Adrenal gland (tissue), 9 donors: ENCODE measurements at regions not wholly inside any gene's neighbourhood (a gene's known extent, or its start where the extent isn't known, plus 50 kb on each side); places are given as distances from the start of the nearest gene placed in this dataset.

ENCODE experiments used
- DNase-seq, 7 donors: peaks; one replicate each; pipeline ENCODE4 v3.0.0-alpha.2; 2019 to 2020
- H3K27ac ChIP-seq, 5 donors: fragments of 200-600 bp; sonication (generic) in 4 of 5; 1 replicate in 3 of 5; 2 replicates in 2 of 5; pipeline versions ENCODE4 v1.5.1 to v1.8.0; 2016 to 2020; ENCODE audit warnings: mild to moderate bottlenecking in 1 of 5
- H3K27me3 ChIP-seq: fragments of 200-600 bp; 2 replicates; pipeline ENCODE4 v1.8.0; 2021
- H3K36me3 ChIP-seq, 2 donors: fragments of 200-600 bp; replicated peaks in 1 of 2; 1 replicate in 1 of 2; 2 replicates in 1 of 2; pipeline versions ENCODE4 v1.5.1 to v1.8.0; 2018 to 2022
- H3K4me1 ChIP-seq, 2 donors: fragments of 200-600 bp; replicated peaks in 1 of 2; 1 replicate in 1 of 2; 2 replicates in 1 of 2; pipeline versions ENCODE4 v1.5.1 to v1.8.0; 2018 to 2021
- H3K4me3 ChIP-seq, 4 donors: fragments of 200-600 bp; sonication (generic) in 3 of 4; one replicate each; pipeline ENCODE4 v1.5.1; 2016 to 2018
- H3K9me3 ChIP-seq, 3 donors: fragments of 200-600 bp; sonication (generic) in 1 of 3; replicated peaks in 1 of 3; 1 replicate in 2 of 3; 2 replicates in 1 of 3; pipeline versions ENCODE4 v1.5.1 to v1.8.0; 2016 to 2021
- CTCF ChIP-seq, 6 experiments: fragments of 450-650 bp in 4 of 6; fragments of 200-600 bp in 2 of 6; sonication (generic) in 1 of 6; IDR thresholded peaks; 1 replicate in 5 of 6; 2 replicates in 1 of 6; pipeline versions ENCODE4 v1.5.1 to v1.8.0; 2016 to 2021; ENCODE audit warnings: antibody characterized with exemption in 6 of 6, mild to moderate bottlenecking in 2 of 6, moderate library complexity in 1 of 6
- POLR2A ChIP-seq, 2 donors: fragments of 450-650 bp; IDR thresholded peaks; one replicate each; pipeline ENCODE4 v1.6.1; 2017; ENCODE audit warnings: antibody characterized with exemption in 2 of 2, mild to moderate bottlenecking in 2 of 2, moderate library complexity in 1 of 2
- WGBS, 4 donors: extraction: QIAGEN DNeasy Blood & Tissue Kit in 2 of 4; methylation state at CpG; one replicate each; pipeline versions ENCODE4 v1.1.5 to v1.1.7; 2013 to 2017; 5-methylcytosine and 5-hydroxymethylcytosine counted together
- intact Hi-C, 2 donors: fragments of 100-400 bp; cut with DNase I; formaldehyde crosslinking; loops; one replicate each; pipeline versions ENCODE4 v1.14.1 to v1.15.0; 2022 to 2023
- donor health status: healthy with polysubstance abuse.
- donor health status: Bipolar disorder and iron deficiency.
- donor health status: DM: yes; HTN: yes; CAD: no.
- donor health status: DM: no; HTN: no; CAD: no.
- donor health status: DM: no; HTN: no; CAD: no.

GRCh38 chr2:16719485-16719808, 53.8 kb upstream of the CYRIA start:
- 80 to 89% (median 87%) methylated on average over 2 to 3 of the region's 3 CpGs for WGBS, 4 donors
- Histone ChIP-seq H3K9me3 (no peaks in the 10 kb centered on the region), H3K27ac (no peak overlapping the region), H3K36me3 (no peaks in the 10 kb centered on the region), H3K27me3 (no peaks in the 10 kb centered on the region), H3K4me1 (no peaks in the 10 kb centered on the region), H3K4me3 (no peak overlapping the region)
- intact Hi-C loops: no loop called here
- TF ChIP-seq CTCF (IDR thresholded peaks at IDR 0.05): no peak
- TF ChIP-seq POLR2A (IDR thresholded peaks at IDR 0.05): no peak
- DNase-seq: no peak

- intact Hi-C loops: no loop called here
- no peaks in the 10 kb centered on the region for H3K4me1 ChIP-seq
- no peaks in the 10 kb centered on the region for H3K27me3 ChIP-seq
- H3K36me3 ChIP-seq: no peaks in the 10 kb centered on the region
- no peak overlapping the region for H3K4me3 ChIP-seq
- no peak for DNase-seq
- no peak overlapping the region for H3K27ac ChIP-seq
- H3K9me3 ChIP-seq: no peaks in the 10 kb centered on the region
- TF ChIP-seq CTCF (IDR thresholded peaks at IDR 0.05): no peak
- TF ChIP-seq POLR2A (IDR thresholded peaks at IDR 0.05): no peak
- WGBS, 4 donors: 70 to 88% (median 85%) methylated on average over 10 of the region's 10 CpGs
These were observed 53.2 kb upstream of the CYRIA start for GRCh38 chr2:16718576-16719484.

GRCh38 chr2:16717477-16717876, 51.8 kb upstream of the CYRIA start:
- H3K4me1 ChIP-seq: no peaks in the 10 kb centered on the region
- H3K27me3 ChIP-seq: no peaks in the 10 kb centered on the region
- peak in 1 of 7 donors; percentile 8 for DNase-seq
- 71 to 92% (median 75%) methylated on average over 3 of the region's 3 CpGs for WGBS, 4 donors
- TF ChIP-seq CTCF (IDR thresholded peaks at IDR 0.05) (no peak), POLR2A (IDR thresholded peaks at IDR 0.05) (no peak)
- intact Hi-C loops: no loop called here
- H3K9me3 ChIP-seq: no peaks in the 10 kb centered on the region
- no peak overlapping the region for H3K27ac ChIP-seq
- no peaks in the 10 kb centered on the region for H3K36me3 ChIP-seq
- no peak overlapping the region for H3K4me3 ChIP-seq

- intact Hi-C loops: no loop called here
- Histone ChIP-seq H3K27me3 (no peaks in the 10 kb centered on the region), H3K36me3 (no peaks in the 10 kb centered on the region), H3K27ac (no peak overlapping the region), H3K4me1 (no peaks in the 10 kb centered on the region), H3K9me3 (no peaks in the 10 kb centered on the region), H3K4me3 (no peak overlapping the region)
- DNase-seq: no peak
- TF ChIP-seq CTCF (IDR thresholded peaks at IDR 0.05) (no peak), POLR2A (IDR thresholded peaks at IDR 0.05) (no peak)
- WGBS, 4 donors: 89 to 100% (median 91%) methylated on average over 2 to 4 of the region's 4 CpGs
These were observed 51.3 kb upstream of the CYRIA start for GRCh38 chr2:16716944-16717343.
